Forelimb muscle (tissue), 1 donor: ENCODE measurements at regions not wholly inside any gene's neighbourhood (a gene's known extent, or its start where the extent isn't known, plus 50 kb on each side); places are given as distances from the start of the nearest gene placed in this dataset.

ENCODE experiments used
- DNase-seq: peaks from one replicate; pipeline ENCODE4 v3.0.0-alpha.2; 2013; ENCODE audit warnings: low read depth

DNA sequence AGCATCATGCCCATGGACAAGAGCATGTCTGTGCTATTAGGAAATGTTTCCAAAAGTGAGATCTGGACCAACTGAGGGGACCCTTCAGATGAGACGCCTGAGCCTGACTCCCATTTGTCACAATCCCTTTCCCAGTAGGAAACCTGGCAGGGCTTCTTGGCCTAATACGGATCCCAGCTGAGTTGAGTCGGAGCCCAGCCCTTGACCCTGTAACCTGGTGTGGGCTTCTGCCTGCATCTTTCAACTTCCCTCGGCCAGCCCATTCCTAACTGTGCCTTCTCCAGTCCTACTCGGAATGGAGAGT, 148.3 kb downstream of the IRX2 start:
- DNase-seq, result no peak

DNA sequence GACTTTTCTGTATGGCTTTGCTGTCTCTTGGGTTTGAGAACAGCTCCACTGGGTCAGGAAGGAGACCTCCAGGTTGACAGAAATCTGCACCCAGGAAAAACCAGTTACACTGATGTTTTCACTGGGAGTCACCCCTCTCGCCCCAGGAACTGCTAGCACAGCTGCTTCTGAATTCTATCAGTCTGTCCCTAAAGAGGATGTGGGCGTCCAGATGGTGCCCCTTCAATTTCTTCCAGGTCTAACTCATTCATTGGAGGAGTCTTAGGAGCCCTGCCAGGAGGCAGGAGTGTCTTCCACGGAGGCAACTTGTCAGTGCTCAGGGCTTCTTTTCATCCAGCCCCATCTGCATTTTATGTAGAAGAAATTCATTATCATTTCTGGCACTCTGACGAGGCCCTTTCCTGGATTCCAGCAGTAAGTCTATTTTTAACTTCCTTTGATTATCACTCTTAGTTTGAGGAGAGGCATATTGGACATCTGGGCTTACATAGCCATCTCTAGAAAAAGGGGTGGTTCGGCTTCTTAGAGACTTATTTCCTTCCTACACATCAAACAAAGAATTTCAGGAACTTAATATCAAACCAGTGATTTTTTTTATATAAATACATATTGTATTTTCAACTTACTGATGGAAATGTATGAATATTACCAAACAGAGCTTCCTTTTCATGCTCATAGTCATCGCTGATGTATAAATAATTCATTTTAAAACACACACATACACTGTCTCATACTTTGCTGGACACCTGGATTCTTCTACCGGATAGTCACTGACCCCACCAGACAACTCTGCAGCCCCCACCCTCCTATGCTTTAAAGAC, 148.8 kb downstream of the IRX2 start:
- no peak for DNase-seq

DNA sequence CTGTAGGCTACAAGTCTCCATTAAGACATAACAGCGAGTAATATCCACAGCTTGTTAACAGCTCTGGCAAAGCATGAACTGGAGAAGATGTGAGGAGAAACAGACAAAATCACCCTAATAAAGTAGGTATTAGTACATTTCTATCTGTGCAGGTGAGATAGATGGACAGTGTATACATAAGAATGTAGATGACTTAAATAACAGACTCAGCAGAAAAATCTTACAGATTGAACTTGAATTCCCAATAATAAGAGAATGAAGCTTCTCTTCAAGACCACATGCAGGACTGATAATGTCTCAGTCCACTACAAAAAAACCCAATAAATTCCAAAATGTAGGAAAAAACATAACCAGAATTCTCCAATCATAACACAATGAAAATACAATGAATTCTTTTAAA, 153.0 kb downstream of the IRX2 start:
- no peak for DNase-seq

DNA sequence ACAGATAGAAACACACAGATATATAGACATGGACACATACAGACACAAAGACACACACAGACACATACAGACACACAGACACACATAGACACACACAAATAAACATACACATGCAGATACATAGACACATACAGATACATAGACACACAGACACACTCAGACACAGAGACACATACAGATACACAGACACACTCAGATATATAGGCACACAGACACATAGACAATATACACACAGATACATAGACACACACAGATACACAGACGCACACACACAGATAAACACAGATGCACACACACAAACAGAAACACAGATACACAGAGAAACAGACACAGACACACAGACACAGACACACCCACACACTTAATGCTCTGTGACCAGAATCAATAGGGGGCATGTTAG, 156.8 kb downstream of the IRX2 start:
- no peak for DNase-seq

DNA sequence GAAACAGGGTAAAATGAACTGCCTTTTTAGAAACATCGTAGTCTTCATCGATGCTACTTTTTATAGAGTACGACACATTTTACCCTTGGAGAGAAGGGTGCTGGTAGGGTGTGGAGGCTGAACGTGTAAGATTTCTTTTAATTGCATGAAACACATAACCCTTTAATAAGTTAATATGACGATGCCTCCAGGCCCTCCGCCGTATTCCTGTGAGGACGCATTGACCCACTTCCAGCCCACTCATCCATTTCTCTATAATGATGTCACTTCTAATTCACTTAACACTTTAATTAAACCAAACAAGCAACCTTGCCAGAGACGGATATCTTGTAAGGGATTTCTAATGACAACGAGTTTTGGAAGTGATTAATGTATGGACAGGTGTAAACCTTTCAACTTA, 158.7 kb downstream of the IRX2 start:
- no peak for DNase-seq

DNA sequence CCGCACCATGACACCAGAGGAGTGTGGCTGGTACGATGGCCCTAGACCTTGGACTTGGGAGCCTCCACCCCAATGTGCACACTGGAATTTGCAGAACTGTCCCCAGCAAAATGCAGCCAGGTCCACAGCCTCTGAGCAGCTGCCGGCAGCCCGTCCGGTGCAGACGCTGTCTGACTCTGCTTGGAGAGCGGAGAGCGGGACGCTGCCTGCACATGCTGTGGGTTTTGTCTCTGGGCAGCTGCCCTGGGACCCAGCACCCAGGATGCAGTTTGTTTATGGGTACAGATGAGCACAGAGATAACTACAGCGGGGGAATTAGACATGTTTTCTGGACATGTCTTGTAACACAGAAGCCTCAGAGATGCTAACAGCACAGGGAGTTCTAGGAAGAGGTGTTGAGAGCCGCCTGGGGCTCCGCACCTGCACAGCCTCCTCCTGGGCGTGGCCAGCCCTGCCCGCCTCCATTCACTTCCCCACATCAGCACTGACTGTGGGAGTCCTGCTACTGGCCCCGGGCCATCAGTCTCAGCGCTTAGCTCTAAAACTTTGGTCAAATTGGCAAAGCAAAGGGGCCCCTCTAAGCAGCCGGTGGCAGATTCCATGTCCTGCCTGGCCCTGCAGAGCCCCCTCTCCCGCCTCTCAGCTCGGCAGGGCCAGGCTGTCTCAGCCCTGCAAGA, 159.6 kb downstream of the IRX2 start:
- DNase-seq, result no peak

DNA sequence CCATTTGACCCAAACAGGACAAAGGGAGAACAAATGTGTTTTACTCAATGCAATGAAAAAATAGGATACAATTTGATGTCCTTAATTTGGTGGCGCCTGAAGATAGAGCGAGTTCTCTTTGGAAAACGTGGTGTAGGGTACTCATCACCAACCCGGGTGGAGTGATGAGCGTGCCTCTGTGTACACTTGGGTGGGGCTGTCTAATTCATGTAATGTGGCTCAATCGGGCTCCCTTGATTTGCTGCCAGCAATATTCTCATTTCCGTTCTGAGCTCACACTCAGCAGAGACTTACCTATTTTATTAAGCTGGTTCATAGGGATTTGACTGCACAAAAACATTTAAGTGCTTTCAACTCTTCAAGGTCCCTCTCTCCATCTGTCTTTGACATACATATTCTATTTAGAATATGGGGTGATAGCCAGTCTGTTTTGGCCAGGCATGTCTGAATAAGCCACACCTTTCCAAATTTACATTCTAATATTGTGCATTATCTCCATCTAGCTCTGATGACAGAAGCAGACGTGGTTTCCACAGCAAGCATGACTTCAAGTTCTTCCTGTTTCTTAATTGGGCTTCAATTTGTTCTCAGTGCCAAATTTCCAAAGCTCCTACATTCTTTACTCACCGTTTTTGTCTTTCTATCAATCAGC, 162.5 kb downstream of the IRX2 start:
- no peak for DNase-seq

DNA sequence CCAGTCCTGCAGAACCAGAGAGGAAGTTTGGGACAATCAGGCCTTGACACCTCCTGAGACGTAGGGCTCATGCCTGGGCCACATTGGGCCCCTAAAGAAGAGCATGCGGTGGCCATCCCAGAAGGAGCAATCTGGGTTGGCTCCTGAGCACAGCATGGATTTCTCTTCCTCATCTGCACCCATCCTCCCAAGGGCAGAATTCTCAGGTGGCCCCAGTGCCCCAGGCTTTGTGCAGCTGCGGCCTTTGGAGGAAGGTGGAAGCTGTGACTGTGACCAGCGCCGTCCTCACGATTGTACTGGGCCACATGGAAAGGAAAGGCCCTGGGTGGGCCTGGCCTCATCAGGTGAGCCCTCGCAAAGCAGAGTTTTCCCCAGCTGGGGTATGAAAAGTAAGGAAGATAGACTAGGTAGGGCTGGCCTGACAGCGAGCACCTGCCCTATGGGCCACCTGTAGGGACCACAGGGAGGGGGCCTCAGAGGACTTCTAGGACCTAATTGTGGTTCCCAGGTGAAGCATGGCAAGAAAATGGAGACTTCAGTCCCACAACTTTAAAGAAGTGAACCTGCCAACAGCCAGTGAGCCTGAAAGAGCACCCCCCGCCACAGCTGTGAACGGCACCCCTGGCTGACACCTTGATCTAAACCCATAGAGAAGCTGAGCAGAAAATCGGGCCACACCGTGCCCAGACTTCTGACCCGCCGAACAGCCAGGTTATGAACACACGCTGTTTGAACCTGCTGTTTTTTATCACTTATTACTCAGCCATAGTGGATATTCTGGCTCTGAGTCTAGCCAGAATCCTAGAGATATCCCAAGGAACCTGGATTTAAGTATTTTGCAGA, 164.1 kb downstream of the IRX2 start:
- no peak for DNase-seq

DNA sequence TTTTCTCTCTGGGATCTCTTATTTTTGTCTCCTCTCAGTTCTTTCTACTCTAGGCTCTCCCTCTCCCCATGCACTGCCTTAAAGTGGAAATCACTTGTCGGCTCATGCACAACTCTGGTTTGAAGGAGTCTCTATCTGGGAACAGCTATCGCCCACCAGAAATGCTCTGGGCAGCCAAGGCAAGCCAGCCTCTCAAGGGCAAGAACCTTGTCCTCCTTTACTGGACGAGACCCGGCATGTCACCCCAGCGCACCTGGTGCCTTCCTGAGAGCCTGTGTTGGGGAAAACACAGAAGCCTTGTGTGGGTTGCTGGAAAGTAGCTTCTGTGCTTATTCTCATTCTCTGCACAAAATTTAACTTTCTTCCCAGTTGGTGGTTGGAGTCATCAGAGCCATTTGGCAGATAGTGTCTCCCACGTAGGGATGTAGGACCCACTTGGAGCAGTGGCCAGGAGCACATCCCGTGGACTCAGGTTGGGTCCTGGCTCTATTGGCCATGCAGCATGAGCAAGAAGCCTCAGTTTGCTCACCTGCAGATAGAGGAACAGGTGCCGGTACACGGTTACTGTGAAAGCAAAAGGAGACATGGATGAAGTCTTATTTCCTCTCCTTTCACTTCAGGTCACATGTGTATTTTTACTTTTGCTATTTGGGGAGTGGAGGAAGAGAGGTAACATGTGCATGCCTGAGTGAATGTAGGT, 165.3 kb downstream of the IRX2 start:
- DNase-seq, result no peak

DNA sequence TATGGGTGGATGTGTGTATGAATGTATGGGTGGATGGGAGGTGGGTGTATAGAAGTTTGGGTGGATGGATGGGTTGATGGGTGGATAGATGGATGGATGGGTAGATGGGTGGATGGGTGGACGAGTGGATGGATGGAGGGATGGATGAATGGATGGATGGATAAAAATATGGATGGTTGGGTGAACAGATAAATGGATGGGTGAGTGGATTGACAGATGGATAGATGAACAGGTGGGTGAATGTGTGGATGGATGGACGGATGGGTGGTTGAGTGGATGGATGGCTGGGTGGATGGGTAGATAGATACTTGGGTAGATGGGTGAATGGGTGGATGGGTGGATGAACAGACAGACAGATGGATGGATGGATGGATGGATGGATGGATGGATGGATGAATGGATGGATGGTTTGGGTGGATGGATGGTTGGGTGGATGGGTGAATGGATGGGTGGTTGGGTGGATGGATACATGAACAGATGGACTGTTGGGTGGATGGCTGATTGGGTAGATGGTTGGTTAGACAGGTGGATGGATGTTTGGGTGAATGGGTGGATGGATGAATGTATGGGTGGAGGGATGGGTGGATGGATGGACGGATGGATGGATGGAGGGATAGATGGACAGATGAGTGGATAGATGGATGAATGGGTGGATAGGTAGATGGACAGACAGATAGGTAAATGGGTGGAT, 166.8 kb downstream of the IRX2 start:
- DNase-seq, result no peak

DNA sequence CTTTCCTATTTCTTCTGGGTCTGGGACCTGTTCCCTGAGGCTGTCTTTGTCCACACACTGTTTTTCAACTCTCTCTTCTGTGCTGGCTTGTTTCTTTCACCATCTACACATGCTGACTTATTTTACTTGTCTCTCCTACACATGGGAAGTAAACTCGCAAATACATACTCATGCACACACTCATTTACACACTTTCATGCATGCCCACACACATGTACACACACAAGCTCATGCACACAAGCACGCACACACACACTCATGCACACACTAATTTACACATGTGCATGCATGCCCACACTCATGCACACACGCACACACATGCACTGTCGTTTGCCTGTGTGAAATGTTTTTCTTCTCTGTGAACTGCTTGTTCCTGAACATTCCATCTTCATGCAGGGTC, 169.0 kb downstream of the IRX2 start:
- no peak for DNase-seq

DNA sequence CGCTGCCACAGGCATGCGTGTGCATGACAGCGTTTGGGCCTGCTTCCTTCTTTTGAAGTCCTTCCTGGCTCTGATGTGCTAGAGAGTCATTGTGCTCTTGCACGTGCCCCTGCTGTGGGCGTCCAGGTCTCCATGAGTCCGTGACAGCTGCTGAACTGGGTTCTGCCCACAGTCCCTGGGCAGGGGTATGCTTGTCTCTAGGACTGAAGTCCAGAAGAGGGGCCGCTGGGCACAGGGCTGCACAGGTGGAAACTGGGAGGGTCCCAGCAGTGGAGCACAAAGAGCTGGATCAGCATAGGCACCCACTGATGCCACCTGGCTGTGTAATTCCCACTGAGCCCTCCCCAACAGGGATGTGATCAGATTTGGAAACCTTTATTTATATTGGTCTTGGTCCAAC, 169.4 kb downstream of the IRX2 start:
- DNase-seq, result no peak

DNA sequence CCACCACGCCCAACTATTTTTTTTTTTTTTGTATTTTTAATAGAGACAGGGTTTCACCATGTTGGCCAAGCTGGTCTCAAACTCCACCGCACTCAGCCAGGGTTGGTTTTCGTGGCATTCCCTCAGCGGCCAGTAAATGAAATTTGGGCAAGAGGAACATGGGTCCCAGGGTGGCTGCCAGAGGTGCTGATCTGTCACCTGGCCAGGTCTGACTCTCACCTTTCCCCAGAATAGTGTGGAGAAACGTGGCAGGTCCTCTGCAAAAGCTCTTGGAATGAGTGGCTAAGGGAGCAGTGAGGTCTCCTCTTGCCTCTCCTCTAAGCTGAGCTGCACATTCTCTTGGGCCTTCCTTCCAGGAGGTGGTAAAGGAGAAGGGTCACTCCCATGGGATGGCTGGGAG, 170.1 kb downstream of the IRX2 start:
- no peak for DNase-seq

DNA sequence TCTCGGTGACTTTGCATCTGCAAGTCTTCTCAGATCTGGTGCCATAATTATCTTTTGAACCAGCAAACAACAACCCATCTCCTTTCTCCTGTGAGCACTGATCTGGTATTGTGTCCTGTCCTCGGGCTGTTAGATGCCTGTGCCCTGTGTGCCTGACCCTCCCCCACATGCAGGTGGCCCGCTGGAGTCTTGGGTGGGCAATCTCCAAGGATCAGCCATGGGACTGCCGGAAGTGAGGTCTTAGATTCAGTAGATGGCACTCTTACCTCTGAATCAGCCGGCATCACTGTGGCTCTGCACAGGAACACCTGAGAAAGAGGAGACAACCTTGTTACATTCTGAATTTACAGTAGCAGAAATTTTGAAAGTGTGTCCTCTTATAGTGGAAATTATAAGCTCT, 172.4 kb downstream of the IRX2 start:
- no peak for DNase-seq

DNA sequence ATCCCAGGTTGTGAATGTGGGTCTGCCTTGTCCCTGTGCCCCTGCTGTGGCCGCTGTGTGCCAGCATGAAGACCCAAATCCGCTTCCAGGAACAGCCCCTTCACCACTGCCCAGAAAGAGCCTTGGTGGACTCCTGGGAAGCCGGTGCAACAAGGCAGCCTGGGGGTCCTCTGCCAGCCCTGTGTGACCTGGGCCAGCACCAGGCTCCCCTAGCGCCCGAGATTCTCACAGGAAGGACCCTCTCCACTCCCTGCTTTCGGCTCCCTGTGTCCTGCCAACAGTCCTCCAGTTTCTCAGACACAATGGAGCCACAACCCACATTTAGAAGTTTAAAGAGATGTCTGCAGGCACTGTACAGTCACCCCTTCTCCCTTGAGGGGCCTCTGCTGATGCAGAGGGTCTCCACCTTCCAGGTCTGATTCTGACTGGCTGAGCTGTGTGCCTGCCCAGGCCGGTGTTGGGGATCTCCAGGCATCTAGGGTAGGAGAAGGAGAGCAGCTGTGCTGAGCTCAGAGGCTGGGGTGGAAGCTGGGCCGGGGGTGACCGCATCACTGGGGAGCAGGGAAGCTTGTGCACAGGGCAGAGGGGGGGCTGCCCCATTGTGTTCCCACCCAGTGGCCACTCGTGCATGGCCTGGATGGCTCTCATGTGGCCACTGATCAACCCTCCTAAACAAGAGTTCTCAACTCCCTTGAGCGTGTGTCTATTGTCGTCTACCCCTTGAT, 174.0 kb downstream of the IRX2 start:
- DNase-seq, result no peak

DNA sequence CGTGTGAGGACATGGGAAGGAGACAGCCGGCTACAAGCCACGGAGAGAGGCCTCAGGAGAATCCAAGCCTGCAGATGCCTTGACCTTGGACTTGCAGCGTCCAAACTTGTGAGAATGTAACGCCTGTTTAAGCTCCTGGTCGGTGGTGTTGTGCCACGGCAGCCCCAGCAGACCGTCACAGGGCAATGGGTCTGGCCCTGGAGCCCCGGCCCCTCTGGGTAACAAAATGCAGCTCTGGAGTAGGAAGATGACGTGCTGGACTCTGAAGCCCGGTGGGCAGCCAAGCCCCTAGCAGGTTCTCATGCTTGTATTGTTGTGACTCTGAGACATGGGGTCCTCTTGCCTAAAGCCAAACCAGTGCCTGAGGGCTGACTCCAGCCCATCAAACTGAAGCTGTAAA, 174.7 kb downstream of the IRX2 start:
- DNase-seq, result no peak

DNA sequence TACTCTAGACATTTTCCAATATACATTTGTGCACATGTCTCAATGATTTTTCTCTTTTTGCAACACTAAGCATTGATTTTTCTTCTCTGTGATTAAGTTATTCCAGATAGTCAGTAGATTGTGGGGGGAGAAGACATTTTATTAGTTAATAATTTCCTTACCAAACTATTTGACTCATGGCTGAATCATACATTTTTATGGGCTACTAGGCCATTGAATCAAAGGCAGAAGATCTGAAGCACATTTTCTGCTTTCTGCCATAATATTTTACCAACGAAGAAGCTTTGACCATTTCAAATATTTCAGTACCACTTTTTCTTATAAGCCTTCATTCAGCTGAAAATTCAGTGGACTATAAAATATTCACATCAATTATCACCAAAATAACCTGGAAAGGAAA, 175.6 kb downstream of the IRX2 start:
- no peak for DNase-seq

DNA sequence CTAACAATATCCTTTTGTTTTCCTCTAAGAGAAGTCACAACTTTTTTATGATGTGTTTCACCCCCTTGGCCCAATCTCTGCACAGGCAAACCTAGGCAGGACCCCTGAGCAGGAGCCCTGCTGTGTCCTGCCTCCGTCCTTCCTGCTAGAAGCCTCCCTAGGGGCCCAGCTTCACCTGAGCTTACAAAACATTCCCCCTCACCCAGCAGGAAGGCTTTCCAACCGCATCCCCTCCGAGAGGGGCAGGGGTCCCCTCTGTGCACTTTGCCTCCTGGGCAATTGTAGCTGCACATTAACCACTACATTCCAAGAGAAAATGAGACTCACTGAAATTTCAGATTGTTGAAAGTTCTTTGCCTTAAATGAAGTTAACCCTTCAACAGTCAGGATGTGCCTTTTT, 176.2 kb downstream of the IRX2 start:
- no peak for DNase-seq

DNA sequence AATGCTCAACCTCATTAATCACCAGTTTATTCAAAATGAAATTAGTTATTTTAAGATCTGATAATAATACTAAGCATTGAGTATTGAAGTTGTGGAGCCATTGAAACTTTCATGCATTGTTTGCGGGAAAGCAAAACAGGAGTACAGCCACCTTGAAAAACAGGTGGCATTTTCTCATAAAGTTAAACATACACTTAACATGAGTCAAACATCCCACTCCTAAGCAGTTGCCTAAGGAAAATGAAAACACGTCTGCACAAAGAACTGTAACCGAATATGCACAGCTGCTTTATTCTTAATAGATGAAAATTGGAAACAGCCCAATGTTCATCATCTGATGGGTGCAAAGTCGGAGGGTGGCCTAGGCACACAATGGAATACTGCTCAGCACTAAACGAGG, 177.3 kb downstream of the IRX2 start:
- DNase-seq, result no peak

DNA sequence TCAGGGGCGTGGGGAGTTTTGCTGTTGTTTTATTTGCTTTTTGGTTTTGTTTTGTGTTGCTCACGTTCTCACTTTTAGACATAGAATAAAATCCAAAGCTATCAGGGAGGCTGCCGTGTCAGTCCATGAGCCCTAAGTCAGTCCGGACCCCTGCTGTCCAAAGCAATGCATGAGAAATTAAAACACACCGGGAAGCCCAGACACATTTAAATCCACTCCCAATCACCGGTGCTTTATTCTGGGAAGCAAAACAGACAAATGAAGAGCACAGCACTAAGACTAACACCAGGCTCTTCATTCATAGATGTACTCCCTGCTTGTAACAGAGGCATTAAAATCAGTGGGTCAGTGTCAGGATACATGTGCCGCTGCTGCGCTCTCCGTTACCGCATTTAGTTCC, 180.9 kb downstream of the IRX2 start:
- DNase-seq, result no peak
